GM21423 (cell line): ENCODE measurements at regions not wholly inside any gene's neighbourhood (a gene's known extent, or its start where the extent isn't known, plus 50 kb on each side); places are given as distances from the start of the nearest gene placed in this dataset.

Source experiments
- ATAC-seq: cut with Tn5 transposase; IDR thresholded peaks from one replicate; pipeline ENCODE4 v1.9.1; 2021; ENCODE audit warnings: mild to moderate bottlenecking, moderate library complexity; ENCODE audit not compliant: unreplicated experiment

DNA sequence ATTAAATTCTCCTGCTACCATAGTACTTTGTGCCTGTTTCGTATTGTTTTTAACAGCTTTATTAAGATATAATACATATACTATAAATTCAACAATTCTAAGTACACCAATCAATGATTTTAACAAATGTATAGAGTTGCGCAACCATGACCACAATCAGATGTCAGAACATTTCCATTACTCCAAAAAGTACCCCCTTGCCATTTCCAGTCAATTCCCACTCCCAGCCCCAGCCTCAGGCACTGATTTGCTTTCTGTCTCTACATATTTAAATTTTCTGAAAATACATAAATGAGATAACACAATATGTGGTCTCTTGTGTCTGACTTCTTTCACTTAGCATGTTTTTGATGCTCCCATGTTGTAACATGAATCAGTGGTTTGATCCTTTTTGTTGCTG lies 193.9 kb downstream of the FIGN start:
- ATAC-seq = no peak

DNA sequence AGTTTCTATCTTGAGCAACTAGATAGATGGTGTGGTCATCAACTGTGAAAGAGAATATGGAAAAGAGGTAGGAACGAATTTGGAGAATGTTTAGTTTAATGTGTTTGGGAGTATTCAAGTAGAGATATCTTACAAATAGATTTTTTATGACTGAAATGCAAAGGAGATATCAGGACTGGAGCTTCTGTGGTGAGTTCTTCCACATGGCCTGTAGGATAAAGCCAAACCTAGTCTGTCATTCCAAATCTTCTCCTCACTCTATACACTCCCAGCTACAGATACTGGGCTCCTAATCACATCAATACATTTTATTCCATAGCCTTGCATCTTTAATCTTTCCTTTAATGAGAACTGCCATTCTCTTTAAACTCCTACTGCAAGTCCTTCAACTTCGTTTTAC lies 194.3 kb downstream of the FIGN start:
- no peak for ATAC-seq

DNA sequence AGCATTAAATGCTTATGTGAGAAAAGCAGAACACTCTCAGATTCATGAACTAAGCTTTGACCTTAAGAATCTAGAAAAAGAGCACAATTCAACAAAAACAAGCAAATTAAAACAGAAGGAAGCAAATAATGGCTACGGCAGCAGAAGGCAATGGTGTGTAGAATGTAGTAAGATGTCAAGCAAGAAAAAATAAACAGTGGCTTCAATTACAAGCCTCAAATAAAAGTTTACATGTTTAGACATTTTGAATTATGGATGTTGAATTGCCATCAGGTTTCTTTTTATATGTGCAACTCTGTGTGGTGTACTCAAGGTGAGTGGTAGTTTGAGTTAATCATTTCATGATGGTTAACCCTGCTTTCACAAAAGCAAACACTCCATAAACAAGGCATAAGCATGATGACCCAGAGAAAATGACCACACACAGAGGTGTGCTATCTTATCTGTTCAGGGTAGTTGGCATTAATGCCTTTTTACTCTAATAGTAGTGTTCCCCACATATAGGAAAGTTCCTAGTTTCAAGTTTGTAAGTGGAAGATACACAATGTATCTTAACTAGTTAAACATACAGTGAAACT lies 207.1 kb downstream of the FIGN start:
- ATAC-seq = no peak

DNA sequence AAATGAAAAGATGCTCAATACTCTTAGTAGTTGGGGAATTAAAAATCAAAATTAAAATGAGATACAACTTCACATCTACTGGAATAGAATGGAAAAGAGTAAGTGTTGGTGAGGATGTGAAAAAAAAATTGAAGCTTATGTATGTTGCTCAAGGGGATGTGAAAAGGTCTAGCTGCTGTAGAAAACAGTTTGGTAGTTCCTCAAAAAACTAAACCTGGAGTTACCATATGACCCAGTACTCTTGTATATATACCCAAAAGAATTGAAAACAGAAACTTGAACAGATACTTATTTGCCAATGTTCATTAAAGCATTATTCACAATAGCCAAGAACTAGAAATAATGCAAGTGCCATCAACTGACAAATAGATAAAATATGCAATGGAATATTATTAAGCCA lies 208.4 kb downstream of the FIGN start:
- no peak for ATAC-seq

DNA sequence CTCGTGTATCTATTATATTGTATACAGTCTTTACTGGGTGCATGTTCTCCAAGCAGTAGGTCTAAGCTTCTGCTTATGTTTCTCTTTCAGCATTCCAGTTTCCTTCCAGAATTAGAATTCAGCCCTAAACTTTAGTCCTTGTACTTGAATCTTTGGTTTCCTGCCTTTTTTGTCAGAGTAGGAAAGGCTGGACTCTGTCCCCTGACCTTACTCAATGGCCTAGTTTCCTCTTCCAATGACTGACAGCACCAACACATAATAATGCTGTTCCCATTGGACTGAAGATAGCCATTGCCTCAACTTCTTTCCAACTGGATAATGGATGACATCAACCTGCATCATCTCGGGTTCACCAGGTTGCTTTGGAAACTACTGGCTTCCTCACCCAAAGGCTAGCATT lies 217.0 kb downstream of the FIGN start:
- no peak for ATAC-seq

DNA sequence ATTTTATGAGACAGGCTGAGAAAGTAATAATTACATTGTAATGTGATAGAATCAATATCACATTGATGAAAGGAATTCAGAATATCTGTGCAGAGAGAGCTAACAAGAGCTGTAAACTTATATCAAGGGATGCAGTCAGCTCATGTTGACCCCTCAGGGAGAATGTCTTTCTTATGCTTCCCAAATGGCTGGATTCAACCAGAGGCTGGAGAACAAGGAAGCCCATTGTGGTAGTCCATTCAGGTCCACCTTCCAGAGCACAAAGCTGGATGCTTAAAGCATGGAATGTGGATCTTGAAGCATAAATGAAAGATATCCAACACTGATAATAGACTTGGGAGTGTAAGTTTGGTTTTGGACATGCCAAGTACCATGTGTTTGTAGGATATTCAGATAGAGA lies 220.0 kb downstream of the FIGN start:
- ATAC-seq = no peak

DNA sequence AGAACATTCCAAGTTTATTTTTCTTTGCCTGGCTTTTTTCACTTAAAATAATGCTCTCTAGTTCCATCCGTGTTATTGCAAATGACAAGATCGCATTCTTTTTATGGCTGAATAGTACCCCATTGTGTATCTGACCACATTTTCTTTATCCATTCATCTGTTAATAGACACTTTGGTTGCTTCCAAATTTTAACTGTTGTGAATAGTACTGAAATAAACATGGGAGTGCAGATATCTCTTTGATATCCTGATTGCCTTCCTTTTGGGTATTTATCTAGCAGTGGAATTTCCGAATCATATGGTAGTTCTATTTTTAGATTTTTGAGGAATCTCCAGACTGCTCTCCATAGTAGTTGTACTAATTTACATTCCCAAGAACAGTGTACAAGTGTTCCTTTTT lies 230.5 kb downstream of the FIGN start:
- no peak for ATAC-seq

DNA sequence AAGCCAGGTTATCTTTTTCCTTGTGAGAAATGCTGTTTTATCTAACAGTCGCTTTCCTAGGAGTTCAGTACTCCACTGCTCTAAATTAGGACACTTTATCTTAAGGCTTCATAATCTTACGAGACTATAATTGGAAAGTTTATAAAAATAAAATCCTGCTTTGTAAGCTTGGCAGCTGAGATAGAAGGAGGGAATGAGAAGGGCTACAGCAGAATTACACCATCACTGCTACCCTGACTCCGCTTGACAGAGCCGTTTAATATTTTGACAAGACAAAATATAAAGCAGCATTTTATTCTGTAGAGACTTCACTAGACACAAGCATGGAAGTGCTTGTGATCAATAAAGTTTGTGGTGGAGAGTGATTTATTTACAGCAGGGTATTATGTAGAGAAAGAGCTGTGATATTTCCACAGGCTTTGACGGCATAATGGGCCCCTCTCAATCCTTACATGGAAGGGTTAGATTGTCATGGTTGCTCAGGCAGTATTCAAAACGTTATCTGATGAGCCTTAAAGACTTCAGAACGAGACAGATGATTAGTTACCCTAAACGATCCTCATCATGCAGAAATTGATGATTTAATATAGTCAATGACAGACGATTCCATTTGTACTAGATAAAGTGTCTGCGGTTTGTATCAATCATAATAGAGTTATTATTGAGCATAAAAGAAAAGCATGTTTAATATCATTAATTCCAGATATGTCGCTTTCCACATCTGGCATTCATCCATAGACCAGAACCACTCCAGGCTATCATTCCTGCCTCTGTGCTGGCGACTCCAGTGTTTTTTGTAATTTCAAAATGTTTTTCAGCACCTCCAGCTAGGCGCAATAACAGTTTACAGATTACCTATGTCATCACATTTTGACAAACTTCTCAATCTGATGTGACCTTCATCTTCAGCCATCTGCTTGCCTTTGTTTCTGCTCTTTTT lies 242.2 kb downstream of the FIGN start:
- ATAC-seq = no peak

DNA sequence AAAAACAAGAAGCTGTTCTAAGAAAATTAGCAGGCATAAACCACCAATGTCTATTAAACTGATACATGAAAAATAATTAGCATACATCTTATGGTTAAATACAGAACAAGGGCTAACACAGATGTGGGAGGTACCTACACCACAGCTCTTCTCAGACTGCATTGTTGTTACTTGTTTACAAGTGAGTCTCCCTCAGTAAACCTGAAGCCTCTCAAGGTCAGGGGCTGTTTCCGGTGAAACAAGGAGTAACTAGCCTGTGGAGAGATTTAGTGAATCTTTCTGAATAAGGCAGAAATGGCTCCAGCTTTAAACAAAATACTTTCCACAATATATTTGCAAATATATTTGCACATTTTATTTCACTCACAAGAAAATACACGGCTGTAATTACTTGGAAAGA lies 244.0 kb downstream of the FIGN start:
- ATAC-seq = no peak

DNA sequence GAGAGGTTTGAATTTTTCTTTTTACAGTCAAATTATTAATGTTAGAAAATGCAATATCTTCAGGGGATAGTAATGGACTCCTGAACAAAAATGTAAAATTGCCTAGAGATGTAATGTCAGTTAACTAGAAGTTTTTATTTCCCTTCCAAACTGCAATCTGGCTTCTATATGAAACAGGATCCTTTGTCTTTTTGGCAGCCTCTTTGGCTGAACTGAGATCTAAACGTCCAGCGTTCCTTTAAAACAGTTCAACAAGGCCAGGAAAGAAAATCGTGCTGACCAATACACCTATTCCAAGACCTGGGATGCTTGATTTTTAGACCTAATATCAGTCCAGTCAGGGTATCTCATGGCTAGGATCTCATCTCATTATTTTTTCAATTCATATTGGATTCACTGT lies 245.5 kb downstream of the FIGN start:
- ATAC-seq = no peak

DNA sequence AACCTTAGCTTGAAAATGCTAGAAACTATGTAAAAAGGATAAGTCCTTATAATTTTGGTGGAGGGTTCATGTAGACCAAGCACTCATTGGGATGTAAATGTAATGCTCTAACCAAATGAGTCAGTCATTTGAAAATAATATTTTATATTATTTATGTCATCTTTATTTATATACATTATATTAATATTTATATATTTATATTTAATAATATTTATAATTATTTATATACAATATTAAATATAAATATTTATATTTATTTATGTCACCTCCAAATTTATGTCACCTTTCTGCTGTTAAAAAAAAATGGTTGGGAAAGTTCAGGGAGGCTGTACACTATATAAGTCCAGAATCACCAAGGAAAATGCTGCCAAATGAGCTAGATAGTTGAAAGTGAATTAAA lies 254.3 kb downstream of the FIGN start:
- ATAC-seq = no peak

DNA sequence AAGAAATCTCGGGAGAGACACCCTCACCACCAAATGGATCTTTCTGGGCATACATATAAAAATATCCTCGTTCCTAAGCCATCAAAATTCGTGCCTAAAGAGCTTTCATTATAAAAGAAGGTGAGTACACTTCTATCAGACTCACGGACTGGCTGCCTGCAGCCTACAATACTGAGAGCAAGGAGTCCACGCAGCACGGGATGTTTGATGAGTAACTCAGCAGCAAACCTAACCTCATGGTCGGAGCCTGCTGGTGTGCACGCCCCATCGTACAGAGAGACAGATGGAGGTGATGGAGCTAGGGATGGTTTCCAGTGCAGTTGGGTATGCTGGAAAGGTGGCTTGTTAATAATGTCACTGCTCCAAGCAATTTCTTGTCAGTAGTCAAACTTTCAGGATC lies 256.2 kb downstream of the FIGN start:
- ATAC-seq = no peak

DNA sequence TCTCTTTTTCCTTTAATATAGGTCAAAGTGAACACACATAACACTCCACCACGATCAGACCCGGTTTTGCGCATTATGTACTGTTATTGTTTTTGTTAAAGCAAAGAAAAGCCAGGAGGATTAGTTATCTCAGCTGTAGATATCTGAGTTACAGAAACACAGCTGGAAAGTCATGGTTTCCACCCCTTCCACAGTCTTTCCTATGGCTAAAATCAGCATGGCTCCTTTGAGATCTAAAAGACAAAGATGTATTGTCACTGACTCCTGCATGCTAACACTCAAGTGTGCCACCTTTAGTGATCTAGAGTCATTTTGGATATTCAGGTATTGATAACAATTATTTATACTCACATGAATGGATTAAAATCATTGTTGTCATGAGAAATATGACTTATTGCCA lies 260.0 kb downstream of the FIGN start:
- no peak for ATAC-seq

DNA sequence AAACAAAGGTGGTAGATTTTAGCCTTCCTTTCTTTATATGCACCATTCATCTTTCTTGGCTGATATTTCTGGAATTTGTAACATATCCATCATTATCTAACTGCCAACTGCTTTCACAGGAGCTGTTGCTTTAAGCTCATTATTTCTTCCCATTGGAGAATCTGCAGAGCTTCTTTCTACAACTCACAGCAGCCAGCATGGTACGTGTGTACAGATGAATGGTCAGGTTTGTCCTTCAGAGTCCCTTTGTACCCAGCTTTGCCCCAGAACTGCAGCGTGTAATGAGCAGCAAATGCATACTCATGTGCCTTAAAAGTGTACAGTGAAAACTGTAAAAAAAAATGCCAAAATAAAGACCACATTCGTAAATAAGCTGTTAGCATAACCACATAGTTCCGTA lies 260.9 kb downstream of the FIGN start:
- ATAC-seq = no peak

DNA sequence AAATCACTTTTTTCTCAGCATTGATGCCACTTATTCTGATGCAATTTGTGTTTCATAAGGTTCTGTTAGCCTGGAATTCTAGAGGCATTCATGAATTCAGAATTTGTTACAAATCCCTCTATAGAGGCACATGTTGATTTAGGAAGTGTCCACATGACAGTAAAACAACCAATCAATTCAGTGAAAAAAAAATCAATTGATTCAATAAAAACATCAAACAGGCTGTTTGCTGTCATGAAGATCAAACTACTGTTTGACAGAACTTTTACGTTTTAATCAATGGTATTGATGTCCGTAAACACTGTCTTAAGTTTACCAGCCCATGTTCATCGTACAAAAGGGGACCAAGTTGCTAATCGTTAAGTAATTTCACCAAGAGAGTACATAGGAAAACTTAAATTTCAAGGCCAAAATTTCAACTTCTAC lies 261.5 kb downstream of the FIGN start:
- no peak for ATAC-seq

DNA sequence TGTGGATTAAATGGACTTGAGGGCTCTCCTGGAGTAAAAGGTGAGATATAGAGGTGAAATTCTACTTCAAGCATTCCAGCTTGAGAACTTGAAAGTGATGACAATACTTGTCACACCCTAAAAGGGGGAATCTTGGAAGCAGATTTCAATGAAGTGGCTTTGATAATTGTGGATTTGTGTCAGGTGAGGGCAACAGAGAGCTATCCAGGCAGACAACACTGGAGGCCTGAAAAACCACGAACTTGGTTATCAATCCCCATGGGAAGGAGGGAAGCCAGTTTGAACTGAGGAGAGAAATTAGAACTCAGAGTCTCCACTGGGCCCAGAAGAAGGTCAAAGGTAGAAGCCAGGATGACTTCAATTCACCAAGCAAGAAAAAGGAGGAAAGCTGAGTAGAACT lies 263.9 kb downstream of the FIGN start:
- ATAC-seq = no peak

DNA sequence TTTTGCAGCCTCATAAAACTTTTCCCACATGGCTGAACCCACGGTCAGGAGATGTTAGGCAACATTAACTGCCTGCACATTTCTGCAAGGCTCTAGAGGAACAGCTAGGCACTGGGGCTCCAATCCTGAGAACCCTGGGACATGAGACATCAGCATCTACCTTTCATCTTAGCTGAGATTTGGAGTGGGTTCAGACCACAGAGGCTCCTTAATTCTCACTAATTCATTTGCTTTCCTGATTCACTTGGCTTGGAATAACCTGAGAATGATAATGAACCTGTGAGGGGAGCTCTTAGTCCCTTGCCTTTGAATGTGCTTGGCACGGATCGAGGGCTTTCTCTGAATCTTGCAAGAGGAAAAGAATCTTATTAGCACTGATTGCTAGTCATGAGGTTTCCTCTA lies 266.2 kb downstream of the FIGN start:
- no peak for ATAC-seq

DNA sequence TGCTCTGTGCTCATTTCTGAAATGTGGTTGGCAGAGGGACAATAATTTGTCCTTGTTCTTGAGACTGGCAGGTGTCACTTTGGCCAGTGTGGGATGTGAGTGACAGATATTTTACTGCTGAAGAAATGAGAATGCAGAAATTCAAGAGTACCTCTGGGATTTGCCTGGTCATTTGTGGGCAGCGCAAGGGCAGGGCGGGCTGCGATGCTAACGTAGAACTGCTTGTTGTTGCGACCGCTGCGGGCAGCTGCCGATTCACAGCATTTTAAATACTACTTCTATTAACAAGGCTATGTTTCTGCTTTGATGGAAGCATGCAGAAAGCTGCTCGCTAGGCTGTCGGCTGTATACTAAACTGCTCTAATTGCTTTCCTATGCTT lies 268.6 kb downstream of the FIGN start:
- ATAC-seq = no peak

DNA sequence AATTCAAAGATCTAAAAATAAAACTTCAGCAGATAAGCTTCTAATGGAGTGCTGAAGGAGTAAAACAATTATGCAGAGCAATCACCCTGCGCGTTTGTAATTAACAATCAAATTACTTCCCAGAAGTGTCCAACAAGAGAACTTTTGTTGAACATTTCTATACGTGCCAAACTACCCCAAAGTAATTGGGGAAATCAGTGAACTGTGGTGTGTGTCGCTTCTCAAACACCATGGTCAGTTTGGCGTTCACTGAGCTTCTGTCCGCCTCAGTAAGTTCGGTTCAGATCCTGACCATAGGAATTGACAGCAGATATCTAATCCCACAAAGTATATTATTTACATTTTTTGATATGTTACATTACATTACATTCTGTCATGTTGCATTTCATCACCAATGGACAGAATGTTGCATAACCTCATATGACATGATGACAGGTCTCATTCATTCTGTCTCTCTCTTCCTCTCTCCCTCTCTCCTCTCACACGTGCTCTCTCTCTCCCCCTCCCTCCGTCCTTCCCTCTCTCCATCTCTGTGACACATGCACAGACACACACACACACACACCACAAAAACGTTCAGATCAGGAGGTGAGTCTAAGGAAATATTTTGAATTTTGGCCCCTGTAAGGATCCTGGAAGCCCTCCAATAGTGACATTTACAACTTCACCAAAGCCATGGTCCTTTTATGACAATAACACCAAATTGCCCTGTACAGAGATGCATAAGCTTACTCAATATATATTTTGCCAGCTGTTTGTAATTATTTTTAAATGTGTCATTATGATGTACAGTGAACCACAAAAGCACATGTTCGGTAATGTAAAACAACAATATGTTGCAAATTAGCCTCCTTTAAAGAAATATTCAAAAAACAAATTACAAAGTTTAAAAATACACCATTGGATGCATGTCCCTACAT lies 269.2 kb downstream of the FIGN start:
- no peak for ATAC-seq

DNA sequence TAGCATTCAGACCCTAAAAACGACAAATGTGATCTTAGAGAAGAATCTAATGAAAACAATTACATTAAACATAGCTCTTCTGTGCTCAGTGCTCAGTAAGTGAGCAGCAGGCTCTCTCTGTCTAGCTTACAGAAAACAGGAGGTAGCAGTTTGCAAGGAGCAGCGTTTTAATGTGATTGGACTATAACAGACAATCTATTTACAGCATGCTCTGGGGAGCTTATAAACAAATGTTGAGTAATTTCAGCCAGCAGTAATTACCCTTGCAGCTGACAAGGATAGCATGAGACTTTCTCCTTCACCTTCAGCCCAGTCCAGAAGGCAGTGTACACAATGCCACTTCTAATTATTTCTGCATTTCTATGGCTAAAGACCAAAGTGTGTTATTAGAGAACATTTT lies 270.4 kb downstream of the FIGN start:
- ATAC-seq = no peak

DNA sequence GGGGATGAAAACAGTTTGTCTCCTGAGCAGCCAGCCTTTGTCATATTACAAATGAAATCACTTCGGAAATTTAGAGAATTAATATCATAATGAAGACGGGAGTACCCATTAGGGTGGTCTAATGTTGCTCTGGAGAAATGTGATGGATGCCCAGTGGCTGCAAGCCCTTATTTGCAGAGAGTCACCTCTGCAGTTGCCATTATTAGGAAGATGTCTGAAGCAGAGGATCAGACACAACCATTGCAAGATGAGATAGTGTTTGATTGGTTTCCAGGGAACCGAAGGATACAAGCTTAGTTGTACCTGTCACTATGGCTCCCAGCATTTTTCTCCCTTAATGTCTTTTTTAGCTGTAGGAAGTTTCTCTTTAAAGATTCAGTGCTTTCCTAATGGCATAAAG lies 272.4 kb downstream of the FIGN start:
- no peak for ATAC-seq

DNA sequence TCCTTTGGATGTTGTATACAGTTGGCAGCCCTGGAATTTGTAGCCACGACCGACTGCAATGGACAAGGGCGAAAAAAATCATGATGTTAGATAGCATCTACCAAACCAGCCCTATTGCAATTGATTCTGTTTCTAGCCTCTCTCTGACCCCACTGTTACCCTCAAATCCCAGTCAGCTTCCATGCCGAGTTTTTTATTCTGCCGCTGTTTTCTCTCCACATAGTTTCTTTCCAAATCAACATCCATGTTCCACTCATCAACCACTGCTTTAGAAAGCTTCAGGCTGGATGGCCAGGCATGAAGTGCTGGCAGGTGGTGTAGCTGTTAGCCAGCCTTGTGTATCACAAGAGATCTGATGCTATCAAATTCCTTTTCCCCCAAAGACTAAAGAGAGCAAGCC lies 272.8 kb downstream of the FIGN start:
- ATAC-seq = no peak
